Liver (tissue), 8 donors: ENCODE measurements at regions not wholly inside any gene's neighbourhood (a gene's known extent, or its start where the extent isn't known, plus 50 kb on each side); places are given as distances from the start of the nearest gene placed in this dataset.
"Not testable (repeated sequence)": the region's sequence is repeated elsewhere in the genome, so short reads cannot be mapped to it uniquely, and the experiment has no call there.

ENCODE experiments used
- DNase-seq: peaks from one replicate; pipeline ENCODE4 v3.0.0-alpha.2; 2017; ENCODE audit warnings: low spot score
- H3K27ac ChIP-seq, 2 donors: one replicate each; pipeline ENCODE4 v1.7.0; 2013; ENCODE audit warnings: inconsistent platforms in 2 of 2, low read length in 2 of 2, control low read depth in 1 of 2, low read depth in 1 of 2, mild to moderate bottlenecking in 1 of 2
- H3K27me3 ChIP-seq, 4 donors: one replicate each; pipeline versions ENCODE4 v1.6.1 to v1.7.0; 2013; ENCODE audit warnings: low read length in 3 of 4, inconsistent platforms in 1 of 4, mild to moderate bottlenecking in 1 of 4, moderate library complexity in 1 of 4; ENCODE audit not compliant: control insufficient read depth in 4 of 4, insufficient read depth in 4 of 4
- H3K36me3 ChIP-seq, 4 donors: one replicate each; pipeline versions ENCODE4 v1.6.1 to v1.7.0; 2013; ENCODE audit warnings: low read length in 3 of 4, mild to moderate bottlenecking in 3 of 4, low read depth in 1 of 4, moderate library complexity in 1 of 4; ENCODE audit not compliant: control insufficient read depth in 4 of 4, insufficient read depth in 3 of 4
- H3K4me1 ChIP-seq, 4 donors: one replicate each; pipeline versions ENCODE4 v1.6.1 to v1.7.0; 2013; ENCODE audit warnings: low read length in 3 of 4, mild to moderate bottlenecking in 3 of 4, moderate library complexity in 1 of 4; ENCODE audit not compliant: control insufficient read depth in 4 of 4, insufficient read depth in 4 of 4
- H3K4me3 ChIP-seq, 3 donors: one replicate each; pipeline versions ENCODE4 v1.6.1 to v1.7.0; 2013; ENCODE audit warnings: low read length in 3 of 3, control low read depth in 1 of 3, low read depth in 1 of 3, mild to moderate bottlenecking in 1 of 3
- H3K9ac ChIP-seq, 2 donors: one replicate each; pipeline ENCODE4 v1.7.0; 2013; ENCODE audit warnings: low read length in 2 of 2, mild to moderate bottlenecking in 2 of 2, moderate library complexity in 2 of 2, control low read depth in 1 of 2, low read depth in 1 of 2
- H3K9me3 ChIP-seq, 4 donors: one replicate each; pipeline versions ENCODE4 v1.6.1 to v1.7.0; 2013; ENCODE audit warnings: low read length in 3 of 4; ENCODE audit not compliant: control insufficient read depth in 4 of 4
- EGR1 ChIP-seq, 2 donors: IDR thresholded peaks; 2 replicates each; pipeline ENCODE4 v1.6.1; 2016 to 2018; ENCODE audit warnings: antibody characterized with exemption in 2 of 2, low read depth in 2 of 2
- FOXA1 ChIP-seq: IDR thresholded peaks from 2 replicates; pipeline ENCODE4 v1.6.1; 2016; ENCODE audit warnings: antibody characterized with exemption
- FOXA2 ChIP-seq: IDR thresholded peaks from 2 replicates; pipeline ENCODE4 v1.6.1; 2016; ENCODE audit warnings: antibody characterized with exemption
- GABPA ChIP-seq, 2 donors: IDR thresholded peaks in 1 of 2; conservative IDR thresholded peaks in 1 of 2; 2 replicates each; pipeline ENCODE4 v1.6.1; 2016; ENCODE audit warnings: antibody characterized with exemption in 2 of 2, mild to moderate bottlenecking in 1 of 2, moderate library complexity in 1 of 2
- HNF4A ChIP-seq, 2 donors: conservative IDR thresholded peaks; 2 replicates each; pipeline ENCODE4 v1.6.1; 2016; ENCODE audit warnings: antibody characterized with exemption in 2 of 2, mild to moderate bottlenecking in 2 of 2
- HNF4G ChIP-seq: IDR thresholded peaks from 2 replicates; pipeline ENCODE4 v1.6.1; 2016; ENCODE audit warnings: antibody characterized with exemption
- JUND ChIP-seq, 2 donors: IDR thresholded peaks; 2 replicates each; pipeline ENCODE4 v1.6.1; 2016; ENCODE audit warnings: antibody characterized with exemption in 2 of 2
- NR2F2 ChIP-seq: IDR thresholded peaks from 2 replicates; pipeline ENCODE4 v1.6.1; 2016; ENCODE audit warnings: antibody characterized with exemption
- RAD21 ChIP-seq, 2 donors: IDR thresholded peaks; 2 replicates each; pipeline ENCODE4 v1.6.1; 2016; ENCODE audit warnings: antibody characterized with exemption in 2 of 2, mild to moderate bottlenecking in 2 of 2
- RXRA ChIP-seq, 2 donors: IDR thresholded peaks; 2 replicates each; pipeline ENCODE4 v1.6.1; 2017 to 2018; ENCODE audit warnings: antibody characterized with exemption in 2 of 2, mild to moderate bottlenecking in 1 of 2
- SP1 ChIP-seq: IDR thresholded peaks from 2 replicates; pipeline ENCODE4 v1.6.1; 2018; ENCODE audit warnings: antibody characterized with exemption, mild to moderate bottlenecking
- TAF1 ChIP-seq: conservative IDR thresholded peaks from 2 replicates; pipeline ENCODE4 v1.6.1; 2016; ENCODE audit warnings: antibody characterized with exemption, mild to moderate bottlenecking
- YY1 ChIP-seq: IDR thresholded peaks from 2 replicates; pipeline ENCODE4 v1.6.1; 2016; ENCODE audit warnings: antibody characterized with exemption, mild to moderate bottlenecking
- WGBS: extraction: QIAGEN DNeasy Blood & Tissue Kit; methylation state at CpG from one replicate; pipeline ENCODE4 v1.1.7; 2013; 5-methylcytosine and 5-hydroxymethylcytosine counted together
- TF ChIP-seq, protein P1 (sequence below): fragments of 150-350 bp; IDR thresholded peaks from 2 replicates; pipeline ENCODE4 v1.5.1; 2017; ENCODE audit warnings: improper control_type of control experiment, low read depth, low read length; ENCODE audit not compliant: missing input control
- TF ChIP-seq, protein P2 (sequence below): IDR thresholded peaks from 2 replicates; pipeline ENCODE4 v1.6.1; 2016; ENCODE audit warnings: antibody characterized with exemption
- TF ChIP-seq, protein P3 (sequence below): IDR thresholded peaks from 2 replicates; pipeline ENCODE4 v1.6.1; 2016; ENCODE audit warnings: antibody characterized with exemption
- TF ChIP-seq, protein P4 (sequence below): IDR thresholded peaks from 2 replicates; pipeline ENCODE4 v1.6.1; 2016; ENCODE audit warnings: antibody characterized with exemption
- TF ChIP-seq, protein P5 (sequence below): IDR thresholded peaks from 2 replicates; pipeline ENCODE4 v1.6.1; 2016; ENCODE audit warnings: antibody characterized with exemption, mild to moderate bottlenecking
- donor health status: healthy.
- donor health status: healthy.
- donor health status: healthy.
- donor health status: healthy.
- donor health status: healthy.

DNA sequence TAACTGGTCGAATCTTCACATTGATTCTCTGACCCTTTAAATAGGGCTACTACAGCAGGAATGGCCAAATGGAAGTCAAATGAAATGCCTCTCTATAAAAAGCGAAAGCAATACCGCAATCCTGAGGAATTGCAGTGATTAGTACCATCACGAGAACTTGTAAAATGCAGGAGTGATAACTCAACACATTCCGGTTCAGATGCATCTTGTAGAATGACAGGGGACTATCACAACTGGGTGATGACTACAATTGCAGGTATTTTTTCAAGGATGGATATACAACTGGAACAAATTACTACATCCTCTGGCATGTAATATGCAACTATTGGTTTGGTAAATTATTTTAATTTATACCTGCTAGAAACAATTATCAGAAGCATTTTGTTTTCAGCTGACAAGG is 140.4 kb downstream of the PCDH20 start:
- Histone ChIP-seq H3K4me3 (no peak overlapping the region), H3K9ac (no peak overlapping the region), H3K36me3 (no peaks in the 10 kb centered on the region), H3K4me1 (no peaks in the 10 kb centered on the region), H3K27me3 (no peaks in the 10 kb centered on the region), H3K9me3 (no peaks in the 10 kb centered on the region), H3K27ac (no peak overlapping the region)
- whole genome bisulfite sequencing = 79% methylated on average over 5 of the region's 5 CpGs
- TF ChIP-seq YY1 (no peak), GABPA (IDR thresholded peaks at IDR 0.05 in 1 of 2, conservative IDR thresholded peaks at IDR 0.05 in 1 of 2) (no peak), FOXA2 (no peak), EGR1 (IDR thresholded peaks at IDR 0.05; ENCODE audit: low read depth in 2 of 2) (no peak), FOXA1 (no peak)
- TF ChIP-seq, protein P1, sequence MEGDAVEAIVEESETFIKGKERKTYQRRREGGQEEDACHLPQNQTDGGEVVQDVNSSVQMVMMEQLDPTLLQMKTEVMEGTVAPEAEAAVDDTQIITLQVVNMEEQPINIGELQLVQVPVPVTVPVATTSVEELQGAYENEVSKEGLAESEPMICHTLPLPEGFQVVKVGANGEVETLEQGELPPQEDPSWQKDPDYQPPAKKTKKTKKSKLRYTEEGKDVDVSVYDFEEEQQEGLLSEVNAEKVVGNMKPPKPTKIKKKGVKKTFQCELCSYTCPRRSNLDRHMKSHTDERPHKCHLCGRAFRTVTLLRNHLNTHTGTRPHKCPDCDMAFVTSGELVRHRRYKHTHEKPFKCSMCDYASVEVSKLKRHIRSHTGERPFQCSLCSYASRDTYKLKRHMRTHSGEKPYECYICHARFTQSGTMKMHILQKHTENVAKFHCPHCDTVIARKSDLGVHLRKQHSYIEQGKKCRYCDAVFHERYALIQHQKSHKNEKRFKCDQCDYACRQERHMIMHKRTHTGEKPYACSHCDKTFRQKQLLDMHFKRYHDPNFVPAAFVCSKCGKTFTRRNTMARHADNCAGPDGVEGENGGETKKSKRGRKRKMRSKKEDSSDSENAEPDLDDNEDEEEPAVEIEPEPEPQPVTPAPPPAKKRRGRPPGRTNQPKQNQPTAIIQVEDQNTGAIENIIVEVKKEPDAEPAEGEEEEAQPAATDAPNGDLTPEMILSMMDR = no peak
- no peak for DNase-seq

DNA sequence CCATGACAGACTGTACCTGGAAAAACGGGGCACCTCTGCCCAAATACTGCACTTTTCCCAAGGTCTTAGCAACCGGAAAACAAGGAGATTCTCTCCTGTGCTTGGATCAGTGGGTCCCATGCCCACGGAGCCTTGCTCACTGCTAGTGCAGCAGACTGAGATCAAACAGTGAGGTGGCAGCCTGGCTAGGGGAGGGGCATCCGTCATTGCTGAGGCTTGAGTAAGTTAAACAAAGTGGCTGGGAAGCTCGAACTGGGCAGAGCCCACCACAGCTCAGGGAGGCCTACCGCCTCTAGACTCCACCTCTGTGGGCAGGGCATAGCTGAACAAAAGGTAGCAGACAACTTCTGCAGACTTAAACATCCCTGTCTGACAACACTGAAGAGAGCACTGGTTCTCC is 148.8 kb downstream of the PCDH20 start:
- not testable (repeated sequence) for H3K9me3 ChIP-seq, H3K9ac ChIP-seq, DNase-seq, H3K27ac ChIP-seq, H3K4me1 ChIP-seq, H3K36me3 ChIP-seq, H3K27me3 ChIP-seq, H3K4me3 ChIP-seq
- 75% methylated on average over 6 of the region's 6 CpGs for WGBS

DNA sequence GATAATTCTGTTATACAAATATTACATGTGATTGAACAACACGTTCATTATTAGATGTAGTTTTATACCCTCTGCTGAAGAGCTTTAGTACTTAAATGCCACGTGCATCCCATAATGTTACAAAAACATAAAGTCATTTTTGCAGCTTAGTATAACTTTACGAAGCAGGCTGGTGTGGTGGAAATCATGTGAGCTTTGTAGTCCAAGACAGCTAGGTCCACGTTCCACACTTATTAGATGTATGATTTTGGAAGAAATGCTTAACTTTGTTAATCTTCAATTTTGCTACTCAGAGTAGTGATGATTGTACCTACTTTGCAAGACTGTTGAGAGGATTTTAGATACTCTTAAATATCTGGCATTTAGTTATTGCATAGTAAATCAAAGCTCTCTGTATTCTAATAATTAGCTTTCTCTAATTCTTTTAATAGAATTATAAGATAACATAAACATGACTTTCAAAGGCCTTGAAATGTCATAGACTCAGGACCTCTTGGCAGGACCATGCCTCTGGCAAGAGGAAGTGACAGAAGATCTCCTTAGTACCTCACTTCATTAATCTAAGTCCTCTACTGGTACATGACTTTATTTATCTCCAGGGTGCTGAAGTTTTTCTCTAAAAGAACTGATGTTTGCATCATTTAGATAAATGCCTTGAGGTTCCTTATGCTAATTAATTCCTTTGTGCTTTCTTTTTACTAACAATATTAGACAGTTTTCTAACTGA is 153.7 kb downstream of the PCDH20 start:
- TF ChIP-seq, protein P2, sequence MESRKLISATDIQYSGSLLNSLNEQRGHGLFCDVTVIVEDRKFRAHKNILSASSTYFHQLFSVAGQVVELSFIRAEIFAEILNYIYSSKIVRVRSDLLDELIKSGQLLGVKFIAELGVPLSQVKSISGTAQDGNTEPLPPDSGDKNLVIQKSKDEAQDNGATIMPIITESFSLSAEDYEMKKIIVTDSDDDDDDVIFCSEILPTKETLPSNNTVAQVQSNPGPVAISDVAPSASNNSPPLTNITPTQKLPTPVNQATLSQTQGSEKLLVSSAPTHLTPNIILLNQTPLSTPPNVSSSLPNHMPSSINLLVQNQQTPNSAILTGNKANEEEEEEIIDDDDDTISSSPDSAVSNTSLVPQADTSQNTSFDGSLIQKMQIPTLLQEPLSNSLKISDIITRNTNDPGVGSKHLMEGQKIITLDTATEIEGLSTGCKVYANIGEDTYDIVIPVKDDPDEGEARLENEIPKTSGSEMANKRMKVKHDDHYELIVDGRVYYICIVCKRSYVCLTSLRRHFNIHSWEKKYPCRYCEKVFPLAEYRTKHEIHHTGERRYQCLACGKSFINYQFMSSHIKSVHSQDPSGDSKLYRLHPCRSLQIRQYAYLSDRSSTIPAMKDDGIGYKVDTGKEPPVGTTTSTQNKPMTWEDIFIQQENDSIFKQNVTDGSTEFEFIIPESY = no peak
- TF ChIP-seq FOXA1 = no peak
- no peak for TF ChIP-seq EGR1 (IDR thresholded peaks at IDR 0.05; ENCODE audit: low read depth in 2 of 2)
- no peak for TF ChIP-seq NR2F2
- no peak for TF ChIP-seq RAD21 (IDR thresholded peaks at IDR 0.05)
- TF ChIP-seq HNF4A (conservative IDR thresholded peaks at IDR 0.05) = no peak
- TF ChIP-seq TAF1 = no peak
- TF ChIP-seq, protein P3, sequence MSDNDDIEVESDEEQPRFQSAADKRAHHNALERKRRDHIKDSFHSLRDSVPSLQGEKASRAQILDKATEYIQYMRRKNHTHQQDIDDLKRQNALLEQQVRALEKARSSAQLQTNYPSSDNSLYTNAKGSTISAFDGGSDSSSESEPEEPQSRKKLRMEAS = no peak
- no peak for TF ChIP-seq SP1
- no peak for TF ChIP-seq GABPA (IDR thresholded peaks at IDR 0.05 in 1 of 2, conservative IDR thresholded peaks at IDR 0.05 in 1 of 2)
- TF ChIP-seq, protein P4, sequence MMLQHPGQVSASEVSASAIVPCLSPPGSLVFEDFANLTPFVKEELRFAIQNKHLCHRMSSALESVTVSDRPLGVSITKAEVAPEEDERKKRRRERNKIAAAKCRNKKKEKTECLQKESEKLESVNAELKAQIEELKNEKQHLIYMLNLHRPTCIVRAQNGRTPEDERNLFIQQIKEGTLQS = no peak
- no peak for TF ChIP-seq RXRA (IDR thresholded peaks at IDR 0.05)
- TF ChIP-seq FOXA2 = no peak
- TF ChIP-seq JUND (IDR thresholded peaks at IDR 0.05) = no peak
- TF ChIP-seq, protein P5, sequence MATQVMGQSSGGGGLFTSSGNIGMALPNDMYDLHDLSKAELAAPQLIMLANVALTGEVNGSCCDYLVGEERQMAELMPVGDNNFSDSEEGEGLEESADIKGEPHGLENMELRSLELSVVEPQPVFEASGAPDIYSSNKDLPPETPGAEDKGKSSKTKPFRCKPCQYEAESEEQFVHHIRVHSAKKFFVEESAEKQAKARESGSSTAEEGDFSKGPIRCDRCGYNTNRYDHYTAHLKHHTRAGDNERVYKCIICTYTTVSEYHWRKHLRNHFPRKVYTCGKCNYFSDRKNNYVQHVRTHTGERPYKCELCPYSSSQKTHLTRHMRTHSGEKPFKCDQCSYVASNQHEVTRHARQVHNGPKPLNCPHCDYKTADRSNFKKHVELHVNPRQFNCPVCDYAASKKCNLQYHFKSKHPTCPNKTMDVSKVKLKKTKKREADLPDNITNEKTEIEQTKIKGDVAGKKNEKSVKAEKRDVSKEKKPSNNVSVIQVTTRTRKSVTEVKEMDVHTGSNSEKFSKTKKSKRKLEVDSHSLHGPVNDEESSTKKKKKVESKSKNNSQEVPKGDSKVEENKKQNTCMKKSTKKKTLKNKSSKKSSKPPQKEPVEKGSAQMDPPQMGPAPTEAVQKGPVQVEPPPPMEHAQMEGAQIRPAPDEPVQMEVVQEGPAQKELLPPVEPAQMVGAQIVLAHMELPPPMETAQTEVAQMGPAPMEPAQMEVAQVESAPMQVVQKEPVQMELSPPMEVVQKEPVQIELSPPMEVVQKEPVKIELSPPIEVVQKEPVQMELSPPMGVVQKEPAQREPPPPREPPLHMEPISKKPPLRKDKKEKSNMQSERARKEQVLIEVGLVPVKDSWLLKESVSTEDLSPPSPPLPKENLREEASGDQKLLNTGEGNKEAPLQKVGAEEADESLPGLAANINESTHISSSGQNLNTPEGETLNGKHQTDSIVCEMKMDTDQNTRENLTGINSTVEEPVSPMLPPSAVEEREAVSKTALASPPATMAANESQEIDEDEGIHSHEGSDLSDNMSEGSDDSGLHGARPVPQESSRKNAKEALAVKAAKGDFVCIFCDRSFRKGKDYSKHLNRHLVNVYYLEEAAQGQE = no peak
- no peak for TF ChIP-seq YY1
- no peak for TF ChIP-seq HNF4G
- TF ChIP-seq, protein P1 = no peak
- no peak overlapping the region for H3K27ac ChIP-seq
- no peaks in the 10 kb centered on the region for H3K4me1 ChIP-seq
- 72% methylated on average over 4 of the region's 4 CpGs for WGBS
- H3K4me3 ChIP-seq = no peak overlapping the region
- H3K9ac ChIP-seq = no peak overlapping the region
- no peaks in the 10 kb centered on the region for H3K27me3 ChIP-seq
- no peak for DNase-seq
- no peaks in the 10 kb centered on the region for H3K36me3 ChIP-seq
- peaks cover 0 to 1% (median 0%) of the 10 kb centered on the region in 4 donors for H3K9me3 ChIP-seq
